Sigmoid colon (tissue), 6 donors: ENCODE measurements at regions not wholly inside any gene's neighbourhood (a gene's known extent, or its start where the extent isn't known, plus 50 kb on each side); places are given as distances from the start of the nearest gene placed in this dataset.

Experiments
- DNase-seq: peaks from one replicate; pipeline ENCODE4 v3.0.0-alpha.2; 2019
- H3K27ac ChIP-seq, 4 donors: fragments of 200-600 bp; sonication (generic); one replicate each; pipeline ENCODE4 v1.5.1; 2016 to 2019; ENCODE audit warnings: mild to moderate bottlenecking in 1 of 4
- H3K27me3 ChIP-seq, 3 donors: fragments of 200-600 bp; sonication (generic); one replicate each; pipeline ENCODE4 v1.5.1; 2019; ENCODE audit warnings: mild to moderate bottlenecking in 1 of 3
- H3K36me3 ChIP-seq, 4 donors: fragments of 200-600 bp; sonication (generic); one replicate each; pipeline ENCODE4 v1.5.1; 2016 to 2019
- H3K4me1 ChIP-seq, 4 donors: fragments of 200-600 bp; sonication (generic); one replicate each; pipeline ENCODE4 v1.5.1; 2017 to 2019
- H3K4me3 ChIP-seq, 4 donors: fragments of 200-600 bp; sonication (generic); one replicate each; pipeline ENCODE4 v1.5.1; 2017 to 2019; ENCODE audit warnings: mild to moderate bottlenecking in 2 of 4, moderate library complexity in 1 of 4
- H3K9me3 ChIP-seq, 4 donors: fragments of 200-600 bp in 3 of 4; sonication (generic) in 3 of 4; one replicate each; pipeline versions ENCODE4 v1.5.1 to v1.6.1; 2013 to 2019
- EP300 ChIP-seq, 4 donors: sonication (generic); formaldehyde crosslinking; IDR thresholded peaks; one replicate each; pipeline ENCODE4 v1.6.1; 2017; ENCODE audit warnings: antibody characterized with exemption in 4 of 4
- POLR2A ChIP-seq, 2 donors: fragments of 450-650 bp; IDR thresholded peaks; one replicate each; pipeline ENCODE4 v1.6.1; 2016; ENCODE audit warnings: antibody characterized with exemption in 2 of 2, mild to moderate bottlenecking in 2 of 2, moderate library complexity in 2 of 2
- POLR2AphosphoS5 ChIP-seq, 4 donors: sonication (generic); formaldehyde crosslinking; IDR thresholded peaks; one replicate each; pipeline ENCODE4 v1.6.1; 2017; ENCODE audit warnings: antibody characterized with exemption in 4 of 4
- WGBS, 2 donors: extraction: QIAGEN DNeasy Blood & Tissue Kit; methylation state at CpG; one replicate each; pipeline ENCODE4 v1.1.7; 2013; 5-methylcytosine and 5-hydroxymethylcytosine counted together
- intact Hi-C: fragments of 100-400 bp; cut with DNase I; formaldehyde crosslinking; loops from one replicate; pipeline ENCODE4 v1.15.1; 2023
- TF ChIP-seq, protein P1 (sequence below), 4 experiments: fragments of 450-650 bp in 3 of 4; fragments of 200-600 bp in 1 of 4; IDR thresholded peaks; one replicate each; pipeline ENCODE4 v1.5.1; 2016 to 2019; ENCODE audit warnings: antibody characterized with exemption in 4 of 4, mild to moderate bottlenecking in 3 of 4, moderate library complexity in 2 of 4
- donor health status: healthy with polysubstance abuse.
- donor health status: healthy.

DNA sequence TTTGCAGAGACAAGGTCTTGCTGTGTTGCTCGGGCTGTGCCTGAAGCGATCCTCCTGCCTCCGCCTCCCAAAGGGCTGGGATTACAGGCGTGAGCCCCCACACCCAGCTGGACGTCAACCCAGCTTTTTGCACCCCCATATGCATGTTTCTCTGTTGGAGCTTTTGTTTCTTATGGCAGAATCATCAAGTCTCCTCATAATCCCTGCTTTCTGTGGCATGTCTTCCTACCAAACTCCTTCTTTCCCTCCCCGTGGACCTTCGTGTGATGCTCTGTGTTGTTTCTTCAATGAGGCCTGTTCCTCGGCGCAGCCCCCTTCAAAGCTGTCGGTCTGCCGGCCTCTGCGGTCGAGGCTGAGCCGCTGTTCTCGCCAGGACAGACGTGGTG lies 71.6 kb downstream of the METRNL start:
- DNase-seq, result no peak

DNA sequence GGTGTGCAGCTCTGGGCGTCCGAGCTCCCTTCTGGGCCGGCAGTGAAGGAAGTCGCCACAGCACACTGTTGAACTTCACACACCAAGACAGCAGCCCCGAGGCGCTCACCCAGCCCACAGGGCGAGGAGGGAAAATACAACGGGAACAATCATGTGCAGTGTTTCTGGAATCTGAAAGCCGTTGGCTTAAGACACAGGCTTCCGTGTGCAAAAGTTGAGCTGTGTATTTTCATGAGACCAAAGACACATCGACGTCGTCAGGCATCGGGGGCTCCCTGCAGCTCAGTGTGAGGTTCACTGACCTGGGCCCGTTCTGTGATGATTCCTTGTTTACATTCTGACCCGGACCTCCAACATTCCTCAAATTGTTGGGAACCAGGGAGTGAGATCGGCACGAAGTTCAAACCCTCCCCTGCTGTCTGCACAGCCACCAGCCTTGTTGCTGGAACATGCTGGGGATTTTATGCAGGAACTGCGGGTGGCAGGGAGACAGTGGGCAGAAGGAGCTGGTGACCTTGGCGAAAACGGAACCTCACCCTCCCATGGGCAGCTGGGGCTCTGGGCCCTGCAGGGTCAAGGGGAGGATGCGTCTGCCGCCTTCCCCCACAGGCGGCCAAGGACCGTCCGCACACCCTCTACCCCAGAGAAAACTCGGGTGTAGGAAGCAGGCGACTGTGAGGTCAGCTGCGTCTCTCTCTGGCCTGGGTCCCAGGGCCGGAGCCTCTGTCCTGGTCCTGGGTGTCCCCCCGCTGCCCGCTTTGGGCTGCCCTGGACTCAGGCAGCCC lies 72.2 kb downstream of the METRNL start:
- Histone ChIP-seq H3K4me1 (peaks cover 0 to 13% (median 12%) of the 10 kb centered on the region in 4 donors), H3K9me3 (no peaks in the 10 kb centered on the region), H3K36me3 (no peaks in the 10 kb centered on the region), H3K4me3 (peak overlapping the region in 1 of 4 donors; percentile 6), H3K27me3 (peaks cover 0 to 2% (median 0%) of the 10 kb centered on the region in 3 donors), H3K27ac (peak overlapping the region in 1 of 4 donors; percentile 5)
- TF ChIP-seq POLR2AphosphoS5 (IDR thresholded peaks at IDR 0.05) (no peak), EP300 (IDR thresholded peaks at IDR 0.05) (no peak), POLR2A (IDR thresholded peaks at IDR 0.05) (no peak)
- TF ChIP-seq, protein P1, sequence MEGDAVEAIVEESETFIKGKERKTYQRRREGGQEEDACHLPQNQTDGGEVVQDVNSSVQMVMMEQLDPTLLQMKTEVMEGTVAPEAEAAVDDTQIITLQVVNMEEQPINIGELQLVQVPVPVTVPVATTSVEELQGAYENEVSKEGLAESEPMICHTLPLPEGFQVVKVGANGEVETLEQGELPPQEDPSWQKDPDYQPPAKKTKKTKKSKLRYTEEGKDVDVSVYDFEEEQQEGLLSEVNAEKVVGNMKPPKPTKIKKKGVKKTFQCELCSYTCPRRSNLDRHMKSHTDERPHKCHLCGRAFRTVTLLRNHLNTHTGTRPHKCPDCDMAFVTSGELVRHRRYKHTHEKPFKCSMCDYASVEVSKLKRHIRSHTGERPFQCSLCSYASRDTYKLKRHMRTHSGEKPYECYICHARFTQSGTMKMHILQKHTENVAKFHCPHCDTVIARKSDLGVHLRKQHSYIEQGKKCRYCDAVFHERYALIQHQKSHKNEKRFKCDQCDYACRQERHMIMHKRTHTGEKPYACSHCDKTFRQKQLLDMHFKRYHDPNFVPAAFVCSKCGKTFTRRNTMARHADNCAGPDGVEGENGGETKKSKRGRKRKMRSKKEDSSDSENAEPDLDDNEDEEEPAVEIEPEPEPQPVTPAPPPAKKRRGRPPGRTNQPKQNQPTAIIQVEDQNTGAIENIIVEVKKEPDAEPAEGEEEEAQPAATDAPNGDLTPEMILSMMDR (IDR thresholded peaks at IDR 0.05), result no peak
- intact Hi-C loops, result no loop called here
- peak; percentile 63 for DNase-seq
- 59 to 73% methylated on average over 32 of the region's 32 CpGs for WGBS, 2 donors

More for the DNA sequence above, 71.6 kb downstream of the METRNL start:
- Histone ChIP-seq H3K4me1 (peaks cover 0 to 13% (median 12%) of the 10 kb centered on the region in 4 donors), H3K9me3 (no peaks in the 10 kb centered on the region), H3K27ac (no peak overlapping the region), H3K4me3 (peak overlapping the region in 1 of 4 donors; percentile 6), H3K27me3 (peaks cover 0 to 2% (median 0%) of the 10 kb centered on the region in 3 donors), H3K36me3 (no peaks in the 10 kb centered on the region)
- TF ChIP-seq POLR2A (IDR thresholded peaks at IDR 0.05) (no peak), POLR2AphosphoS5 (IDR thresholded peaks at IDR 0.05) (no peak), EP300 (IDR thresholded peaks at IDR 0.05) (no peak)
- TF ChIP-seq, protein P1 (IDR thresholded peaks at IDR 0.05), result no peak
- intact Hi-C loops, result no loop called here
- WGBS, 2 donors, result 87 to 88% methylated on average over 16 of the region's 16 CpGs

DNA sequence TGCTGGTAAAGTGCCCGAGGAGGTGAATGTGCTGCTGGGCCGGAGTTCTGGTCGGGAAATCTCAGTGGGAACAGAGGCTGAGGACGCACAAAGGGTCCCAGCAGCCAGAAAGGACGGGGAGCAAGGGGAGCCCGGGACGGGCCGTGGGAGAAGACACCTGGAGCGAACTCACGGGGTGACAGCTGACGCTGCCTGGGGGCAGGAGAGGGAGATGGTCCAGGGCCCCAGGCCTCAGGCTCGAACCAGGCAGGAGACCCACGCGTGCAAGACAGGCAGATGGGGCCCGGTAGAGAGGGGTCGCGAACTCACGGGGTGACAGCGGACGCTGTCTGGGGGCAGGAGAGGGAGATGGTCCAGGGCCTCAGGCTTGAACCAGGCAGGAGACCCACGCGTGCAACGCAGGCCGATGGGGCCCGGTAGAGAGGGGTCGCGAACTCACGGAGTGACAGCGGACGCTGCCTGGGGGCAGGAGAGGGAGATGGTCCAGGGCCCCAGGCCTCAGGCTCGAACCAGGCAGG lies 72.9 kb downstream of the METRNL start:
- H3K27me3 ChIP-seq, result peaks cover 0 to 2% (median 0%) of the 10 kb centered on the region in 3 donors
- DNase-seq, result peak; percentile 61
- WGBS, 2 donors, result 95% methylated on average over 31 of the region's 31 CpGs
- peaks cover 0 to 13% (median 12%) of the 10 kb centered on the region in 4 donors for H3K4me1 ChIP-seq
- peak overlapping the region in 1 of 4 donors; percentile 5 for H3K27ac ChIP-seq
- intact Hi-C loops, result no loop called here
- H3K9me3 ChIP-seq, result no peaks in the 10 kb centered on the region
- no peaks in the 10 kb centered on the region for H3K36me3 ChIP-seq
- TF ChIP-seq, protein P1 (IDR thresholded peaks at IDR 0.05), result no peak
- no peak for TF ChIP-seq POLR2A (IDR thresholded peaks at IDR 0.05)
- no peak for TF ChIP-seq POLR2AphosphoS5 (IDR thresholded peaks at IDR 0.05)
- TF ChIP-seq EP300 (IDR thresholded peaks at IDR 0.05), result no peak
- no peak overlapping the region for H3K4me3 ChIP-seq

DNA sequence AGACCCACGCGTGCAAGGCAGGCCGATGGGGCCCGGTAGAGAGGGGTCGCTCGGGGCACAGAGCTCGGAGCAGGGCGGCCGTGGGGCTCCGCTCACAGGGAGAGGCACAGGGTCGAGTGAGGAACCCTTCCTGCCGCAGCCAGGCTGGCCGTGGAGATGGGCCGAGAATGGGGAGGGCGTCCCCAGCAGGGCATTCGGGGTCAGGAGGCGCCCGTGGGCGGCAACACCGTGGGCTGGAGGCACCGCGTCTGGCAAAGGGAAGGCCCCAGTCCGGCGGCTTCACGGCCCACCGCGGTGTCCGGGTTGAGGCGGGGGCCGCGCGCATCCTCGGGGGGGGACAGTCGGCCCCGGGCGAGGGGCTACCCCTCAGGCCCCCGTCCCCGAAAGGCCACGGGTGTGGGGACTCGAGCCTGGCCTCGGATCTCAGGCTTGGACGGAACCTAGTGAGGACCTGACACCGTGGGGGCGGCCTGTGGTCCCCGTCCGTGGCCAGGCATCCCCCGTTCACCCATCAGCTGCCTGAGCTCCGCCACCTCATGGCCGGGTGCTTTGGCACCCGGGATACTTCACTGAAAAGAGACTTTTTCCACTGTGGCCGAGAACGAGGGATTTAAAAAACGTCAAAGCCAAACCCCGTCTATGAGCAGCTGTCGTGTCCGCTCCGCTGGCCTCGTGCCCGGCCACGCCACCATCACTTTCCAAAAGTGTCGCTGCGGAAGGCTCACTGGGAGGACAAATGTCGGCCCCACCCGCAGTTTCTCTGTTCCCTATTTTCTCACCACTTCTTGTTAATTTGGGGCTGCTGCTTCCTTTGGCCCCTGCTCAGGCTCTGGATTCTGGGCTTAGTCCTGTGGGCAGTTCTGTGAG lies 73.6 kb downstream of the METRNL start:
- intact Hi-C loops, result no loop called here
- TF ChIP-seq EP300 (IDR thresholded peaks at IDR 0.05), result peak in 1 of 4 donors; percentile 55
- no peak for TF ChIP-seq POLR2A (IDR thresholded peaks at IDR 0.05)
- peak in 1 of 4 donors; percentile 40 for TF ChIP-seq POLR2AphosphoS5 (IDR thresholded peaks at IDR 0.05)
- peaks cover 0 to 13% (median 12%) of the 10 kb centered on the region in 4 donors for H3K4me1 ChIP-seq
- H3K4me3 ChIP-seq, result no peak overlapping the region
- no peaks in the 10 kb centered on the region for H3K36me3 ChIP-seq
- H3K9me3 ChIP-seq, result no peaks in the 10 kb centered on the region
- H3K27ac ChIP-seq, result peak overlapping the region in 2 of 4 donors; percentile 46 to 47
- DNase-seq, result peak; percentile 77
- 84 to 85% methylated on average over 64 of the region's 64 CpGs for WGBS, 2 donors
- H3K27me3 ChIP-seq, result peaks cover 0 to 2% (median 0%) of the 10 kb centered on the region in 3 donors
